Loucy (cell line): ENCODE measurements at regions not wholly inside any gene's neighbourhood (a gene's known extent, or its start where the extent isn't known, plus 50 kb on each side); places are given as distances from the start of the nearest gene placed in this dataset.

Experiments
- EZH2phosphoT487 ChIP-seq: fragments of 200-600 bp; IDR thresholded peaks from 2 replicates; pipeline ENCODE4 v1.6.1; 2018; ENCODE audit warnings: antibody characterized with exemption, mild to moderate bottlenecking, moderate library complexity, borderline replicate concordance
- TF ChIP-seq, protein P1 (sequence below): fragments of 200-600 bp; sonication (generic); conservative IDR thresholded peaks from 2 replicates; pipeline ENCODE4 v1.5.1; 2014; ENCODE audit warnings: mild to moderate bottlenecking, antibody characterized with exemption, low read length

DNA sequence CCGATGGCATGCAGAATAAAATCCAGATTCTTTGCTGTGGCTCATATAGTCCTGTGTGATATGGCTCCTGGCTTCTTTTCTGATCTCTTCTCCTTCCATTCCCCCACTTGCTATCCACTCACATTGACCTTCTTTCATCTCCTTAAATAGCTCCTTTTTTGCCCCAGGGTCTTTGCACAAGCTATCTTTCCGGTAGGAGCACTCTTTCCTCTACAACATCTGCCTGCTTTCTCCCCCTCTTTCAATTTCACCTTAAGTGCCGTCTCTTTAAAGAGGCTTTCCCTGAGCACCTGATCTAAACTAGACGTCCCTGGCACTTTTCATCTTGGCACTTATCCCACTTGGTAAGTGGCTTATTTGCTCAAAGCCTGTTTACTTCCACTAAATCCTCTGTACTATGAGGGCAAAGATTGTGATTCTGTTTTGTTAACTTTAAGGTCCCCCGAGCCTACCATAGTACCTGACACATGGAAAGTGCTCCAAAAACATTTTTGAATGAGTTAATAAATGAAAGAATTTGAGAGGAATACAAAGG, 323.3 kb upstream of the TLE3 start:
- TF ChIP-seq, protein P1, sequence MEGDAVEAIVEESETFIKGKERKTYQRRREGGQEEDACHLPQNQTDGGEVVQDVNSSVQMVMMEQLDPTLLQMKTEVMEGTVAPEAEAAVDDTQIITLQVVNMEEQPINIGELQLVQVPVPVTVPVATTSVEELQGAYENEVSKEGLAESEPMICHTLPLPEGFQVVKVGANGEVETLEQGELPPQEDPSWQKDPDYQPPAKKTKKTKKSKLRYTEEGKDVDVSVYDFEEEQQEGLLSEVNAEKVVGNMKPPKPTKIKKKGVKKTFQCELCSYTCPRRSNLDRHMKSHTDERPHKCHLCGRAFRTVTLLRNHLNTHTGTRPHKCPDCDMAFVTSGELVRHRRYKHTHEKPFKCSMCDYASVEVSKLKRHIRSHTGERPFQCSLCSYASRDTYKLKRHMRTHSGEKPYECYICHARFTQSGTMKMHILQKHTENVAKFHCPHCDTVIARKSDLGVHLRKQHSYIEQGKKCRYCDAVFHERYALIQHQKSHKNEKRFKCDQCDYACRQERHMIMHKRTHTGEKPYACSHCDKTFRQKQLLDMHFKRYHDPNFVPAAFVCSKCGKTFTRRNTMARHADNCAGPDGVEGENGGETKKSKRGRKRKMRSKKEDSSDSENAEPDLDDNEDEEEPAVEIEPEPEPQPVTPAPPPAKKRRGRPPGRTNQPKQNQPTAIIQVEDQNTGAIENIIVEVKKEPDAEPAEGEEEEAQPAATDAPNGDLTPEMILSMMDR = no peak
- no peak for TF ChIP-seq EZH2phosphoT487
